ENCODE measurements at regions not wholly inside any gene's neighbourhood (a gene's known extent, or its start where the extent isn't known, plus 50 kb on each side); places are given as distances from the start of the nearest gene placed in this dataset.

- intact Hi-C loops (cut with micrococcal nuclease): no loop called here
- ATAC-seq (peak; percentile 45), DNase-seq (no peak)
Observed at GRCh38 chr5:71932131-71932654, 175.1 kb upstream of the MAP1B start.

DNA sequence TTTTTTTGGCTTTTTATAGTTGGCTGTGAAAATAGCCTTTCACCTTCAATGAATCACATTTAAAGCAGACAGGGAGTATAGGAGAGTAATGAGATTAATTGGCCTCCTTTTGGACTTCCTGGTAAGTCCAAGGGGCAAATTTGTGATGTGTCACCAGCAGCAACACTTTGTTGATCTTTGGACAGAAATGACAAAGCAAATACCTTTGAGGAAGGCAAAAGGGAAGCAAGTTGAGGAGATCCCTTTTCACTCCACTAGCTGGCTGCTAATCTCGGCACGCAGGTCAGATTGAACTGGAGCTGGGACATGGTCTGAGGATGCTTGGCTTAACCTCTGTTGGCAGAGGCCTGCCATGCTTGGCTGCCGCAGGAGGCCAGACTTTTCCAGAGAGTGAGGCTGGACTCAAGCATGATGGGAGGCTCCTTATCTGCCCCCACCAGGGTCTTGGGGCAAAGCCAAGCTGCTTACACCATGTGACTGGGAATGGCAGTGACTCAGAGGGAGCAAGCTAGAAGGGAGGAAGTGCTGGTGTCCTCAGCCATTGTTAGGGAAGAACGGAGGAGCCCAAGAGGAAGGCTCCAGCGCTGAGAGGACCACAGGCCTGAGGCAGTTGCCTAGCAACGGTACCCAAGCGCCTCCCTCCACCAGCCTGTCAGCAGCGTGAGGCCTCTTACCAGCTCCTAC lies 174.5 kb upstream of the MAP1B start:
- peak; percentile 50 for DNase-seq
- peak; percentile 85 for ATAC-seq
- intact Hi-C loops (cut with micrococcal nuclease): no loop called here

- ATAC-seq (no peak), DNase-seq (no peak)
- intact Hi-C loops (cut with micrococcal nuclease): no loop called here
Observed at GRCh38 chr5:71934322-71934721, 173.0 kb upstream of the MAP1B start.

DNA sequence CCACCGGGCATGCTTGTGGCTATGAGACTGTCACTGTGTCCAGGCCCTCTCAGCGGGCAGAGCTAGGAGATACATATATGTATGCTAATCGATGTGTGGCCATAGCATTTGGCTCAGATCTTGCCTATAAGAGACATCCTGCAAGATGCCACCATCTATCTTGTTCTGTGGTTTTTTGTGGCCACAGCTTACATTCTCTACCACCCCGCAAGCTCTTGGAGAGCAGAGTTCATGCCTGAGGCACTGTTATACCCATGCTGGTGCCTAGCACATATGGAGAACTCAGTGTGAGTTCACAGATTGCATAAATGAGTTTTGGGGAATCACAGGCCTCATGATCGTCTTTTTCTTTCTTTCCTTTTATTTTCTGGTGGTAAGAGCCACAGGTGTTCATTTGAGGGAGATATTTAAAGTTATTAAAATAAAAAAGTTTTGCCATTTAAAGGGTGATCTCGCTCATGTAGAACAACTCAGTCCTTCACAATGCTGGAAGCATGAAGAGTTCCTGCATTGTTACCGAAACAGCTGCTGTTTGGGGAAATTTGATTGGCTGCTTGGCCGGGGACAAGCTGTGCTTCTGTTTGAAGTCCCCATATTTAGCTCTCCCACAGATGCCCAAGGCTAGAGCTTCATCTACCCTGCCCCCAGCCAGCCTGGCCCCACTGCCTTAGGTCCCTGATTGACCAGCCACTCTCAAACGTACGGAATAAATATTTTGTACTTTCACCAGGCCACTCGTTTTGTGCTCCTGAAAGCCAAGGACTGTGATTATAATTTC lies 169.2 kb upstream of the MAP1B start:
- peak; percentile 48 for DNase-seq
- peak; percentile 89 for ATAC-seq
- intact Hi-C loops (cut with micrococcal nuclease): no loop called here

DNA sequence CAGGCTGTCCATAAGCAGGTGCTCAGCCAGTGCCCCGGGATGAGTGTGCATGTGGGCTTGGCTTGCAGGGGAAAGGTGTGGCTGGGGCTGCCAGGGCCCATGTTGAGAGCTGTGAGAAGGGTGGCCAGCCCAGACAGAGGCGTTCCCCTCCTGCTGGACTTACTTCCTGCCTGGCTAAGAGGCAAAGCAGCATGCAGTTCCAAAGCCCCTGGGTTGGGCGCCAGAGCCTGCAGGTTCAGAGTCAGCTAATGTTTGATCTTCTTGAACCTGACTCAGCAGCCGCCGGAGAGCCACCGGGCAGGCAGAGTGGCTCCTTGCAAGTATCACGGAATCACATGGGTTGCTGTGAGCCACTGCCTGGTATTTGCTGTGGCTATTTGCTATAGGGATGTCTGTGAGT lies 168.4 kb upstream of the MAP1B start:
- peak; percentile 47 for ATAC-seq
- no peak for DNase-seq
- intact Hi-C loops (cut with micrococcal nuclease): no loop called here

- ATAC-seq: peak; percentile 38
- intact Hi-C loops (cut with micrococcal nuclease): no loop called here
Observed at GRCh38 chr5:71939452-71940230, 167.6 kb upstream of the MAP1B start.

DNA sequence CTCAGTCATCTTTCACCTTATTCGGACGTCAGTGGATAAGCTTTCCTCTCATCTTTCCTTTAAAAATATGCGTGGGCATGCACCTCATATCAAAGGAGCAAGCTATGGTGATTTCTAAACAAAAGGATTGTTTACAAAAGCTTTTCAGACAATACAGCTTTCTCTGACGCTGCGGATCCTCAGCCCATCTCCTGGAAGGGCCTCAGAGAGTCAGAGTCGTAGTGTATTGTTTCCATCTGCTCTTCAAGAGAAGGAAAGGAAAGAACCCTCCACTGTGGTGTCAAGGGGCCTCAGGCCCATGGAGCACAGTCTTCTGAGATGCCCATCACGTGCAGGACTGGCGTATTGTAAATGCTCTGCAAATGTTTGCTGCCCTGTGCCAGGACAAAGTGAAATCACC lies 163.4 kb upstream of the MAP1B start:
- ATAC-seq: no peak
- intact Hi-C loops (cut with micrococcal nuclease): no loop called here
- DNase-seq: no peak

More at GRCh38 chr5:71939452-71940230, 167.6 kb upstream of the MAP1B start:
- no peak for DNase-seq

DNA sequence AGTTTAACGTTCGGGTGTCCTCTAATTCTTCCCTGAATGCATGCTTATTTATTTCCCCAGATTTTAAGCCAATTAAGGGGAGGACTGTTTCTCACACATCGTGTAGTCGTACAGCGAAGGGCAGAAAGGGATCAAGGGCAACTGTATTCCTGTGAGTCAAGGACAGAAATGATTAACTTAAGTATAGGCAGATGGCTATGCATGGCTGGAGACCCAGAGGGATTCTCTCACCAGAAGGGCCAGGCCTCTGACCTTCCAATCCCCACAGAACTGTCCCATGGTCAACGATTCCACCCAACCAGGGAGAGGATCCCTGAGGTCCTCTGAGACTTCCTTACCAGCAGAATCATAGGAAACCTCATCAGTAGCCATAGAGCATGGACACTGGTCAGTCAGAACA lies 161.8 kb upstream of the MAP1B start:
- intact Hi-C loops (cut with micrococcal nuclease): no loop called here
- DNase-seq: no peak
- no peak for ATAC-seq

- intact Hi-C loops (cut with micrococcal nuclease): no loop called here
- no peak for DNase-seq
- ATAC-seq: no peak
Observed at GRCh38 chr5:71946343-71947030, 160.8 kb upstream of the MAP1B start.

GRCh38 chr5:71948206-71948605 lies 159.1 kb upstream of the MAP1B start:
- DNase-seq: no peak
- ATAC-seq: no peak
- intact Hi-C loops (cut with micrococcal nuclease): no loop called here

GRCh38 chr5:71949772-71950171 lies 157.5 kb upstream of the MAP1B start:
- DNase-seq (no peak), ATAC-seq (no peak)
- intact Hi-C loops (cut with micrococcal nuclease): no loop called here

- intact Hi-C loops (cut with micrococcal nuclease): no loop called here
- no peak for ATAC-seq
- no peak for DNase-seq
Observed at GRCh38 chr5:71953866-71954265, 153.4 kb upstream of the MAP1B start.

DNA sequence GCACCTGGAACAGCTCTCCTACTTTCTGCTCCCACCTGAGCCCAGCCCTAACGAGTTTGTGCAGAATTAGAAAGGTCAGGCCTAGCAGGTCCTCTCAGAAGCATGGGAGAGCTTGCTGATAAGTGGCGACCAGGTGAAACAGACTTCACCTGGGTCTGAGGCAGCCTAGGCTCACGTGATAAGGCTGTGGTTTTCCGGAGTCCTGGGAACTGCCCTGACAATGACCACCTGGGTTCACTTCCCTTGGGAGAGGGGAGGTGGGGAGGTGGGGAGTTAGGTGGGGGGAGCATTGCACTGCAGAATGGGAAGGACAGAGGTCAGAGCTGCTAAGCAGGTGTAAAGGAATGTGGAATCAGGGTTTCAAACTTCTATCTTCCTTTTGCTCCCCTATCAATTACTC lies 152.9 kb upstream of the MAP1B start:
- intact Hi-C loops (cut with micrococcal nuclease): no loop called here
- DNase-seq (no peak), ATAC-seq (no peak)

- DNase-seq: no peak
- intact Hi-C loops (cut with micrococcal nuclease): no loop called here
- ATAC-seq: no peak
Observed at GRCh38 chr5:71955723-71956122, 151.6 kb upstream of the MAP1B start.

DNA sequence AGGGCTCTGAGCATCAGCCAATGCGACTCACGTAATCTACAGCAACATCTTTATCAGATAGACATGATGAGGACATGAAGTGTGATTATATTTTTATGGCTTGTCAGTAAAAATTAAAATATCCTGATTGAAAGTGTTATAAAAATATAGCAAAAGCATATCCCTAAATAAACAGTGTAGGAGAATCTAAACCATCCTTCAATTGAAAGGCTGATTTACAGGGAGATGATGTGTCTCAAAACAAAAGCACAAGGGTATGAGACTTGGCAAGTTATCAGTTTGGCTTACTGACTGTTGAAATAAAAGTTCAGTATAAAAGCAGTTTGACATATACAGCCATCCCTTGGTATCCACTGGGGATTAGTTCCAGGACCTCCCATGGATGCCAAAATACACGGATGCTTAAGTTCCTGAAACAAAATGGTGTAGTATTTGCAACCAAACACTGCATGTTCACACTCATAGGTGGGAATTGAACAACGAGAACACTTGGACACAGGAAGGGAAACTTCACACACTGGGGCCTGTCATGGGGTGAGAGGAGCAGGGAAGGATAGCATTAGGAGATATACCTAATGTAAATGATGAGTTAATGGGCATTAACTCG lies 149.9 kb upstream of the MAP1B start:
- intact Hi-C loops (cut with micrococcal nuclease): no loop called here
- DNase-seq (no peak), ATAC-seq (no peak)

DNA sequence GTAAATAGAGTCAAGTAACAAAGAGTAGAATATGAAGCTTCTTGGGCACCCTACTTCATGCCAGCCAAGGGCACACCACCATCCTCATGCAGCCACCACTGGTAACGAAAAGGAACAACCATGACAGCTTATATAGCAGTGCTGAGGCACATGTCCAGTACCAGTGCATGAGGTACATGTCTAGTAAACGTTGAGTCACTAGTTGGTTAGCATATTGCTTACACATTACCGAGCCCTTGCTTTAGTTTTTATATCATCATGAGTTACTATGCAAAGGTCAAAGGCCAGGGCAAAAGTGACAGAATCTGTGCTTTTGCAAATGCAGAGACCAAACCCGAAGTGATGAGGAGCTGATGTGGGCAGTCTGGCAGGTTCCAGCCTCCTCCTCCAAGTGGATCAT lies 147.1 kb upstream of the MAP1B start:
- intact Hi-C loops (cut with micrococcal nuclease): no loop called here
- DNase-seq: no peak
- ATAC-seq: no peak

GRCh38 chr5:71961786-71962185 lies 145.5 kb upstream of the MAP1B start:
- intact Hi-C loops (cut with micrococcal nuclease): no loop called here
- ATAC-seq (no peak), DNase-seq (no peak)

DNA sequence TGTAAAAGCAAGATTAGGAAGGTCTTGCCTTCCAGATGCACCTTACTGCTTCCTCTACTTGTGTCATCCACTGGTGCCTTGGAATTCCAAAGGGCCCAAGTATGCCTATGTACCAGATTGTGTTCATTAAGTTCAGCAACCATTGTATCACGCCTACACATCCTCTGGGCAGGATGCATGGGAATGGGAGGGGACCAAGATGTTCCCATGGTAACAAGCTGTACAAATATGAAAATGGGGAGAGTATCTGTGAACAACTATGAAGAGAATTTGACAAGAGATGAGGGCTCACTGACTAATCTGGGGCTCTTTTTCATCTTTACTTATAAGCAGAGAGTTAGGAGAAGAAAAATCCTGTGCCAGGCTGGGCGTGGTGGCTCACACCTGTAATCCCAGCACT lies 137.8 kb upstream of the MAP1B start:
- DNase-seq (no peak), ATAC-seq (no peak)
- intact Hi-C loops (cut with micrococcal nuclease): no loop called here

- no peak for DNase-seq
- ATAC-seq: no peak
- intact Hi-C loops (cut with micrococcal nuclease): no loop called here
Observed at GRCh38 chr5:71971862-71972261, 135.4 kb upstream of the MAP1B start.
